Activated naive CD8-positive, alpha-beta T cell treated with anti-CD3 and anti-CD28 coated beads, Interleukin-2, amount 50 U/mL, for 16 hours (primary cell): ENCODE measurements at regions not wholly inside any gene's neighbourhood (a gene's known extent, or its start where the extent isn't known, plus 50 kb on each side); places are given as distances from the start of the nearest gene placed in this dataset.
"Not testable (repeated sequence)": the region's sequence is repeated elsewhere in the genome, so short reads cannot be mapped to it uniquely, and the experiment has no call there.

Source experiments
- DNase-seq: peaks from one replicate; pipeline ENCODE4 v3.0.0-alpha.2; 2020; ENCODE audit warnings: low read depth, low spot score

GRCh38 chr7:73175322-73175721, 89.5 kb upstream of the SPDYE9 start:
- DNase-seq, result not testable (repeated sequence)

- not testable (repeated sequence) for DNase-seq
Measured at GRCh38 chr7:73170902-73171301, 85.1 kb upstream of the SPDYE9 start.

GRCh38 chr7:73170415-73170814, 84.6 kb upstream of the SPDYE9 start:
- DNase-seq, result not testable (repeated sequence)

GRCh38 chr7:73166152-73166551, 80.3 kb upstream of the SPDYE9 start:
- DNase-seq, result not testable (repeated sequence)

GRCh38 chr7:73162680-73163079, 76.8 kb upstream of the SPDYE9 start:
- DNase-seq, result not testable (repeated sequence)

- not testable (repeated sequence) for DNase-seq
Measured at GRCh38 chr7:73161727-73162126, 75.9 kb upstream of the SPDYE9 start.

GRCh38 chr7:73157169-73157661, 71.4 kb upstream of the SPDYE9 start:
- not testable (repeated sequence) for DNase-seq

- DNase-seq, result not testable (repeated sequence)
Measured at GRCh38 chr7:73156510-73157168, 70.8 kb upstream of the SPDYE9 start.

- peak; percentile 58 for DNase-seq
Measured at GRCh38 chr7:73154586-73155038, 68.8 kb upstream of the SPDYE9 start.

GRCh38 chr7:73153921-73154585, 68.2 kb upstream of the SPDYE9 start:
- DNase-seq, result not testable (repeated sequence)

- not testable (repeated sequence) for DNase-seq
Measured at GRCh38 chr7:73148570-73148969, 62.7 kb upstream of the SPDYE9 start.

GRCh38 chr7:73147681-73148080, 61.8 kb upstream of the SPDYE9 start:
- DNase-seq, result not testable (repeated sequence)

GRCh38 chr7:73143993-73144392, 58.2 kb upstream of the SPDYE9 start:
- DNase-seq, result not testable (repeated sequence)

GRCh38 chr7:73137922-73138321, 52.1 kb upstream of the SPDYE9 start:
- not testable (repeated sequence) for DNase-seq
